ENCODE measurements at regions not wholly inside any gene's neighbourhood (a gene's known extent, or its start where the extent isn't known, plus 50 kb on each side); places are given as distances from the start of the nearest gene placed in this dataset.

- DNase-seq (ENCODE audit: insufficient read length, low spot score) (no peak), FAIRE-seq (no peak)
Measured at GRCh38 chr9:126017758-126018157, 270.6 kb downstream of the PBX3 start.

GRCh38 chr9:126020836-126021235 is 273.7 kb downstream of the PBX3 start:
- FAIRE-seq (no peak), DNase-seq (ENCODE audit: insufficient read length, low spot score) (no peak)

- peak; percentile 67 for FAIRE-seq
- DNase-seq (ENCODE audit: insufficient read length, low spot score) = no peak
Measured at GRCh38 chr9:126023962-126024361, 276.8 kb downstream of the PBX3 start.

- FAIRE-seq = no peak
Measured at GRCh38 chr9:126024581-126025230, 277.5 kb downstream of the PBX3 start.

DNA sequence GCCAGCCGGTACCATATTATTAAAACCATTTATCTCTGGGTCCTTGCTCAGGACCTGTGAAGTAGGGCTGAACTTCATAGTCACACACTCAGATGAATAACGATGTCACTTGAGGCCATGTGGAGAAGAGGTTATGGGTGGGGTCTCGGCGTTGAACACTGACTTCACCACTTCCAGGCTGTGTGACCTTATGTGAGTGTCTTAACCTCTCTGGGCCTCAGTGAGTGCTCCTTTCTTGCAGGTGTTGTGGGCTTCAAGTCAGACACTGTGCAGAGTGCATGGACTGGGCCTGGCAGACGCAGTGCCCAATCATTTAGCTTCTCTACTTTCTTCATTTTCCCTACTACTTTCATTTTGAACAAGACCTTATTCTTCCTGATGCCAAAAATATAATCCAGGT is 278.8 kb downstream of the PBX3 start:
- DNase-seq (ENCODE audit: insufficient read length, low spot score) (no peak), FAIRE-seq (no peak)

More at GRCh38 chr9:126024581-126025230, 277.5 kb downstream of the PBX3 start:
- no peak for DNase-seq (ENCODE audit: insufficient read length, low spot score)

DNA sequence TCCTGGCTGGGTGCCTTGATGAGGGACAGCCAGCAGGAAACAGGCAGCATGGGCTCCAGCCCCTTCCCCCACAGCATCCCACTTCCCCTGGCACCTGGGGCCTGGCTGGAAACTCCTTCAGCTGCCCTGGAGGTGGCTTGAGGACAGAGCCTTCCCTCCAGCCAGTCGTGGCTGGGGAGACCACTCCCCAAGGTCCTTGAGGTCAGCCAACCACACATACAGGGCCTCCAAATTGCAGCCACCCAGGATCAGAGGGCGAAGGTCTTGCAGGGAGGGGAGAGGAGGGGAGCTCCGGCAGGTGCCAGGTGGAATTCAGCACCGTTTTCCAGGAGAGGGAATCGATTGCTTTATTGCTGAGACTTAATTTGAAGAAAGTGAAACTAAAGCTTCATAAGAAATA is 280.4 kb downstream of the PBX3 start:
- DNase-seq (ENCODE audit: insufficient read length, low spot score) (no peak), FAIRE-seq (no peak)

DNA sequence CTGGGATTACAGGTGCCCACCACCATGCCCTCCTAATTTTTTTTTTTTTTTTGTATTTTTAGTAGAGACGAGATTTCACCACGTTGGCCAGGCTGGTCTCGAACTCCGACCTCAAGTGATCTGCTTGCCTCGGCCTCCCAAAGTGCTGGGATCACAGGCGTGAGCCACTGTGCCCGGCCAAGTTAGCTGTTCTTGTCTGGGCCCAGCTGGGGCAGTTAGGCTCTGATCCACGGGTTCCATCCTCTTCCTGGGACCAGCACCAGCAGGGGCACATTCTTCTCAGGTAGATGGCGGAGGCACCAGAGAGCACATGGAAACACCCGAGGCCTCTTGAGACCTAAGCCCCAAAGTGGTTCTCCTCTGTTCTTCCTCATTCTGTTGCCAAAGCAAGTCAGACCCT is 281.6 kb downstream of the PBX3 start:
- DNase-seq (ENCODE audit: insufficient read length, low spot score) (no peak), FAIRE-seq (no peak)

- DNase-seq (ENCODE audit: insufficient read length, low spot score) = no peak
- no peak for FAIRE-seq
Measured at GRCh38 chr9:126030716-126031115, 283.5 kb downstream of the PBX3 start.

DNA sequence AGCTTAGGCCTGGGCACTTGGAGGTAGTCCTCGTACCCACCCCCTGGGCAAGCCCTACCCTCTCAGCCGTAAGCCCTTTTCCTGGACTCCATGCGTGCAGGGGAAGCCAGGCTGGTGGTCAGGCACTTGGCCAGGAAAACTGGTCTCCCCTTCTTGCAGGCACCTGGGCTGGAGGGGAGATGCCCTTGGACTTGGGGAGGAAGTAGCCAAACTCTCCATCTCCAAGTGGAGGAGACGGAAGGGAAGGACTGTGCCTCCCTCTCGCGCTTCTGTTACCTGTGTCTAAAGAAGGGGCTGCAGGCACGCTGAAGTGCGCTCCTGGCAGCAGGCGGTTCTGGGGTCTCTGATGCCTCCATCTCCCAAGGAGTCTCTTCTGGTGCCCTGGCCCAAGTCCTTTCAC is 283.9 kb downstream of the PBX3 start:
- DNase-seq (ENCODE audit: insufficient read length, low spot score) = no peak

DNA sequence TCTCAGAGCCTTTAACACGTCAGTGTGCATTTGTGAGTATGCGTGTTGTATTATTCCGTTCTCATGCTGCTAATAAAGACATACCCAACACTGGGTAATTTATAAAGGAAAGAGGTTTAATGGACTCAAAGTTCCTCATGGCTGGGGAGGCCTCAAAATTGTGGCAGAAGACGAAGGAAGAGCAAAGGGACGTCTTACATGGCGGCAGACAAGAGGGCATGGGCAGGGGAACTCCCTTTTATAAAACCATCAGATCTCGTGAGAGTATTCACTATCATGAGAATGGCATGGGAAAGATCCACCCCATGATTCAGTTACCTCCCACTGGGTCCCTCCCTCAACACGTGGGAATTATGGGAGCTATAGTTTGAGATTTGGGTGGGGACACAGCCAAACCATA is 285.0 kb downstream of the PBX3 start:
- FAIRE-seq = no peak

More for the DNA sequence above, 283.9 kb downstream of the PBX3 start:
- no peak for FAIRE-seq

GRCh38 chr9:126033318-126033717 is 286.1 kb downstream of the PBX3 start:
- DNase-seq (ENCODE audit: insufficient read length, low spot score) (no peak), FAIRE-seq (no peak)

More for the DNA sequence above, 285.0 kb downstream of the PBX3 start:
- no peak for DNase-seq (ENCODE audit: insufficient read length, low spot score)

GRCh38 chr9:126033956-126034355 is 286.8 kb downstream of the PBX3 start:
- DNase-seq (ENCODE audit: insufficient read length, low spot score) = no peak
- no peak for FAIRE-seq

DNA sequence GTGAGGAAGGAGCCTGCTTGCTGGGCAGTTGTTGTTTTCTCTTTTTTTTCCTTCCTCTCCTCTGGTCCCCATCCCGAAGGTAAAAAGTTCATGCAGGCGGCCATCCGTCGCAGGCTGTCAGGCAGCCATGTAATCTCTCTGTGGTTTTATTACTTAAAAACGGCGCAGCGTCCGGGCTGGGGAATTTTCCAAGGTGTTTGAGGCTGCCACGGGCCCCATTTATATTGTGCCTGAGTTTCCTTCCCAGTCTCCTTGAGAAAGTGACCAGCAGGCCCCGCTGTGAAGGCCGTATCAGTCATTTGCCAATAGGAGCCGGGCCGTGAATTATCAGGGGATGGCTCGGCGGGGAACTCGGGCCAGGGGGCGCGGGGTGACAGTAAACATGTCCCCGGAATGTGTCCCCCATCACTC is 289.7 kb downstream of the PBX3 start:
- no peak for FAIRE-seq
- DNase-seq (ENCODE audit: insufficient read length, low spot score) = no peak

DNA sequence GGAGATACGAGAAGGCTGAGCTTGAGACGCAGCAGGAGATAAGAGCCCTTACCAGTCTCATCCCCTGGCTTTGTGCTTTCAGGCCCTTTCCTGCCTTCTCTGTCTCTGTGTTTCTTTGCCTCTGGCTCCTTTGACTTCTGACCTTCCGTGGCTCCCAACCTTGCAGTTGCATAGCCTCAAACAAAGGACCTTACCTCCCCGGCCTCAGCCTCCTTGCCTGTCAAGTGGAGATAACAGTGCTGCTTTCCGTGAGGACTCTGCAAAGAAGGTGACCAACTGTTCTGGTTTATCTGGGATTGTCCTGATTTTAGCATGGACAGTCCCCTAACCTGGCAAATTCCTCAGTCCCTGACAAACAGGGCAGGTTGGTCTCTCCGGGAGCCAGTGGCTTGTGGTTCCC is 287.8 kb upstream of the MVB12B start:
- DNase-seq (ENCODE audit: insufficient read length, low spot score) = no peak
- no peak for FAIRE-seq

DNA sequence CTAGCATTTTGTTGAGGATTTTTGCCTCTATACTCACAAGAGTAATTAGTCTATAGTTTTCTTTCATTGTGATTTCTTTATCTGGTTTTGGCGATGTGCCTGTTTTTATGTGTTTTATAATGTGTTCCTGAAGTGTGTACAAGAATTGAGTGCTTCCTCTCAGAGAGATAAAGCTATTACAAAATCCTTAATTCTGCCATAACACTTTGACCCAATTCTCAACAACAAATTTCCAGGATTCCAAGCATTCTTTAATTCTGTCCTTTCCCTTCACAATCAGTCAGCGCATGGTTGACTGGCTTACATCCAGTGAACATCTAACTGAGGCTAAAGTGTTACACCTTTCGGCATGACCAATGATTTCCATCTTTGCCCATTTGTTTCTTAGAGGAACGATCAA is 282.9 kb upstream of the MVB12B start:
- no peak for DNase-seq (ENCODE audit: insufficient read length, low spot score)

GRCh38 chr9:126049088-126049487 is 277.5 kb upstream of the MVB12B start:
- DNase-seq (ENCODE audit: insufficient read length, low spot score) = no peak
- FAIRE-seq = no peak

More for the DNA sequence above, 282.9 kb upstream of the MVB12B start:
- FAIRE-seq = no peak

DNA sequence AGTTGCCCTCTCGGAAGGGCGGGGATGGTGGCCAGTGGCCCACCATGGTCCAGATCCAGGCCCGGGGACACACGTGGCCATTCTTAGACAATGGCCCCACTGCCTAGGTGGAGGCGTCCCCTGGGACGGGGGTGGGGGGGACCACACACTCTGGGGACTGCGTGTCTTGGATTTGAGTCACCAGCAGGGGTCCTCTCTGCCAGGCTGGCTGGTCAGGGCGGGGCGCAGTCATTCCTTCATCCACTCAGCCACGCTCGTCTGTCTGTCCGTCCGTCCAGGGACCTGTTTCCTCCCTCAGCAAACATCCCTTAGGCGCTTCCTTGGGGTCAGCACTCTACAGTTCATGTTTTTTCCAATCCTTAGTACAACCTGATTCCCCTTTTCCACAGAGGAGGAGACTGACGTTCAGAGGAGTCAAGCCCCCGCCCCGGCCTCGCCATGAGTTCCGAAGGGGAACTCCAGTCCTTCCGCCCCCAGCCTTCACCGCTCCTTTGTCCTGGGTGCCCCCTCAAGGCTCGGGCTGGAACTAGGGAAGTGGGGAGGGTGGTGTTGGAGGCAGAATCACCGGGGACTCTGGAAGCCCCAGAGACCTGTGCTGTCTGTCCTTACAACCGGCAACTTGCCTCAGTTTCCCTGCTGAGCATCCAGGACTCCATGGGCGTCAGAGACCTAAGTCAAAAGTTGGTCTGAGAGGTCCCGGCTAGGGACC is 276.6 kb upstream of the MVB12B start:
- no peak for FAIRE-seq
- no peak for DNase-seq (ENCODE audit: insufficient read length, low spot score)

GRCh38 chr9:126050605-126050990 is 276.0 kb upstream of the MVB12B start:
- DNase-seq (ENCODE audit: insufficient read length, low spot score) (no peak), FAIRE-seq (no peak)

- DNase-seq (ENCODE audit: insufficient read length, low spot score) = no peak
- FAIRE-seq = no peak
Measured at GRCh38 chr9:126051446-126052130, 275.0 kb upstream of the MVB12B start.

- FAIRE-seq (no peak), DNase-seq (ENCODE audit: insufficient read length, low spot score) (no peak)
Measured at GRCh38 chr9:126052791-126053190, 273.8 kb upstream of the MVB12B start.

DNA sequence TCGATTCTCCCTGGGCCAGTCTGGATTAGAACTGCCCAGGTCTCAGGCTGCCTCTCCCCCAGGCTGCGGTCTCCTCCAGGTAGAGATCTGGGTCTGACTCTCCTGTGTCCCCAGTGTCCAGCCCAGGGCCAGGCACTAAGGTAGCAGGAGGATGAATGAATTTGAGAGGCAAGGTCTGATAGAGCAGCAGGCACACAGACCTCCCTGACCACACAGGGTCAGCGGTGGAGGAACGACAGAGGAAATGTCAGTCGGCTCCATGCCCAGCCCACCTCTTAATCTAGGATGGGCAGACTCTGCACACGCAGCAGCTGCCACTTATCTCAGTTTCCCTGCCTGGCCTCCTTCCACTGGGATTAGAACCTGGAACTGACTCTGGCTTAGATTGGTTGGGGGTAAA is 272.7 kb upstream of the MVB12B start:
- no peak for FAIRE-seq
- no peak for DNase-seq (ENCODE audit: insufficient read length, low spot score)

All from HTR-8/SVneo (cell line).